ENCODE measurements at regions not wholly inside any gene's neighbourhood (a gene's known extent, or its start where the extent isn't known, plus 50 kb on each side); places are given as distances from the start of the nearest gene placed in this dataset.

GRCh38 chr4:8922481-8922880, 50.8 kb upstream of the HMX1 start:
- DNase-seq (ENCODE audit: low read depth, low spot score) = no peak

- no peak for DNase-seq (ENCODE audit: low read depth, low spot score)
These were observed 49.8 kb upstream of the HMX1 start for GRCh38 chr4:8921465-8921864.

Measured in ELF-1 (cell line).